ENCODE measurements at regions not wholly inside any gene's neighbourhood (a gene's known extent, or its start where the extent isn't known, plus 50 kb on each side); places are given as distances from the start of the nearest gene placed in this dataset.
"Not testable (repeated sequence)": the region's sequence is repeated elsewhere in the genome, so short reads cannot be mapped to it uniquely, and the experiment has no call there.

DNA sequence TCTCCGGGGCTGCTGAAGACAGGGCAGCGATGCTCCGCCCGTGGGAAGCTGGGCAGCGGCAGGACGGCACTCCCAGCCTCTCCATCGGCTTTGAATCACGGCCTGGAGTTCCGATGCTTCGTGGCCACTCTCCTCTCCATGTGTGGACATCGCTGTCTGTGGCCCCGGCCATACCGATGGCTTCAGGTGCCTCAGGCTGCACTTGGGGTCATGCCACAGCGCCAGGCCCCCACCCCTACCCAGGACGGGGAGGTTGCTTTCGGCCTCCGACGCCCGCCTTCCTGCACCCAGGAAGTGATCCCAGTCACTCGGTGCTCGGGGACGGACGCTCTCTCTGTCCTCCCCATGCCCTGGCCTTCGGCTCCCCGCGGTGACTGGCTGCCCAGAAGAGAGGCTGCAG, 180.7 kb downstream of the BANP start:
- Histone ChIP-seq H3K4me3 (ENCODE audit: insufficient read depth, low read length) (no peak overlapping the region), H3K27me3 (ENCODE audit: insufficient read depth, low read length) (no peaks in the 10 kb centered on the region), H3K36me3 (ENCODE audit: insufficient read depth, low read length) (no peaks in the 10 kb centered on the region), H3K27ac (ENCODE audit: low read depth, low read length) (no peak overlapping the region), H3K9me3 (ENCODE audit: low read depth, low read length) (no peaks in the 10 kb centered on the region), H3K4me2 (ENCODE audit: insufficient read depth, low read length) (no peak overlapping the region), H2AFZ (ENCODE audit: low read length) (no peak overlapping the region), H3K4me1 (ENCODE audit: insufficient read depth, low read length) (no peaks in the 10 kb centered on the region), H3K79me2 (ENCODE audit: insufficient read depth, low read length) (no peaks in the 10 kb centered on the region), H4K20me1 (ENCODE audit: insufficient read depth, low read length) (no peaks in the 10 kb centered on the region)
- TF ChIP-seq, protein P1, sequence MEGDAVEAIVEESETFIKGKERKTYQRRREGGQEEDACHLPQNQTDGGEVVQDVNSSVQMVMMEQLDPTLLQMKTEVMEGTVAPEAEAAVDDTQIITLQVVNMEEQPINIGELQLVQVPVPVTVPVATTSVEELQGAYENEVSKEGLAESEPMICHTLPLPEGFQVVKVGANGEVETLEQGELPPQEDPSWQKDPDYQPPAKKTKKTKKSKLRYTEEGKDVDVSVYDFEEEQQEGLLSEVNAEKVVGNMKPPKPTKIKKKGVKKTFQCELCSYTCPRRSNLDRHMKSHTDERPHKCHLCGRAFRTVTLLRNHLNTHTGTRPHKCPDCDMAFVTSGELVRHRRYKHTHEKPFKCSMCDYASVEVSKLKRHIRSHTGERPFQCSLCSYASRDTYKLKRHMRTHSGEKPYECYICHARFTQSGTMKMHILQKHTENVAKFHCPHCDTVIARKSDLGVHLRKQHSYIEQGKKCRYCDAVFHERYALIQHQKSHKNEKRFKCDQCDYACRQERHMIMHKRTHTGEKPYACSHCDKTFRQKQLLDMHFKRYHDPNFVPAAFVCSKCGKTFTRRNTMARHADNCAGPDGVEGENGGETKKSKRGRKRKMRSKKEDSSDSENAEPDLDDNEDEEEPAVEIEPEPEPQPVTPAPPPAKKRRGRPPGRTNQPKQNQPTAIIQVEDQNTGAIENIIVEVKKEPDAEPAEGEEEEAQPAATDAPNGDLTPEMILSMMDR (IDR thresholded peaks at IDR 0.05; ENCODE audit: extremely low read depth, low read depth, low read length), result no peak
- no peak for DNase-seq (ENCODE audit: insufficient read length, low spot score, missing footprints)

DNA sequence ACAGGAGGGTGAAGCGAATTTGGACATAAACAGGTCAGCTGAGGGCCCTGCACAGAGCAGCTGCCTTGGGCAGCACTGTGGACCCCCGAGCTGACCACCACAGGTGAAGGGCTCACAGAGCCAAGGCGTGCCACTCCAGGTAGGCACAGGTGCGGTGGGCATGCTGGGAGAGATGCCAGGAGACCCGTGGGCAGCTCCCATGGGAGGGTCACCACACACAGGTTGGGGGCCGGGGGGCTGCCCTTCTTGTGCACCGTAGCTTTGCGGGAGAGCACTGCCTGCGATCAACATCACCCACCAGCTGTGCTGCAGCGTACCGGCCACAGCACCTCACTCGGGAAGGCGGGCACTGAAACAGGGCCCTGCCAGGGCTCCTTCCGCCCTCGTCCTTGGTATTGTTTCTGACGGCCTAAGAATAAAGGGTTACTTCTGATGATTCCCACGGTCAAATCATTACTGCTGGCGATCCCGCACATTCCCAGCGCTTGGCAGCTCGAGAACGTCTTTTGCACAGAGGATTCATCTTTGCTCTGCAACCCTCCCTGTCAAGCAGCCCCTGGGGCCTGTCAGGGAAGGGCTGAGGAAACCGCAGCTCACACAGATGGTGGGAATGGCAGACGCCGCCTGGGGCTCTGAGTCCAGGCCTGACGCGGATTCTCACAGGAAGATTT, 181.7 kb downstream of the BANP start:
- TF ChIP-seq, protein P1 (IDR thresholded peaks at IDR 0.05; ENCODE audit: extremely low read depth, low read depth, low read length), result no peak
- no peak overlapping the region for H3K4me3 ChIP-seq (ENCODE audit: insufficient read depth, low read length)
- no peaks in the 10 kb centered on the region for H3K27me3 ChIP-seq (ENCODE audit: insufficient read depth, low read length)
- no peak for DNase-seq (ENCODE audit: insufficient read length, low spot score, missing footprints)
- no peak overlapping the region for H3K27ac ChIP-seq (ENCODE audit: low read depth, low read length)
- H3K4me1 ChIP-seq (ENCODE audit: insufficient read depth, low read length), result no peaks in the 10 kb centered on the region
- H3K4me2 ChIP-seq (ENCODE audit: insufficient read depth, low read length), result no peak overlapping the region
- no peaks in the 10 kb centered on the region for H4K20me1 ChIP-seq (ENCODE audit: insufficient read depth, low read length)
- H3K9me3 ChIP-seq (ENCODE audit: low read depth, low read length), result no peaks in the 10 kb centered on the region
- no peaks in the 10 kb centered on the region for H3K36me3 ChIP-seq (ENCODE audit: insufficient read depth, low read length)
- no peaks in the 10 kb centered on the region for H3K79me2 ChIP-seq (ENCODE audit: insufficient read depth, low read length)
- H2AFZ ChIP-seq (ENCODE audit: low read length), result no peak overlapping the region

DNA sequence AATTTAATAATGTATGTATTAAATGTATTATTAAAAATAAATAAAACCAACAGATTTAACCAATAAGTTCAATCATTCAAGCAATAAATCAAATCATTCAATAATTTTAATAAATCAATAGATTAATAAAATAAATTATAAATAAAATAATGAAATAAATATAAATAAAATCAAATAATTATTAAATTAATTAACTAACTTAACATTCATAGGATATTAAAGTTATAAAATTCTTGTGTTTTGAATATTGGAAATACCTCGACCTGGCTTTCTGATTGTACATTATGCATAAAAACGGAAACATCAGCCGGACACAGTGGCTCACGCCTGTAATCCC, 182.2 kb downstream of the BANP start:
- H3K27me3 ChIP-seq (ENCODE audit: insufficient read depth, low read length), result no peaks in the 10 kb centered on the region
- no peaks in the 10 kb centered on the region for H4K20me1 ChIP-seq (ENCODE audit: insufficient read depth, low read length)
- H3K27ac ChIP-seq (ENCODE audit: low read depth, low read length), result no peak overlapping the region
- no peak overlapping the region for H3K4me3 ChIP-seq (ENCODE audit: insufficient read depth, low read length)
- TF ChIP-seq, protein P1 (IDR thresholded peaks at IDR 0.05; ENCODE audit: extremely low read depth, low read depth, low read length), result no peak
- DNase-seq (ENCODE audit: insufficient read length, low spot score, missing footprints), result no peak
- no peaks in the 10 kb centered on the region for H3K36me3 ChIP-seq (ENCODE audit: insufficient read depth, low read length)
- H3K79me2 ChIP-seq (ENCODE audit: insufficient read depth, low read length), result no peaks in the 10 kb centered on the region
- H3K9me3 ChIP-seq (ENCODE audit: low read depth, low read length), result no peaks in the 10 kb centered on the region
- no peak overlapping the region for H3K4me2 ChIP-seq (ENCODE audit: insufficient read depth, low read length)
- H2AFZ ChIP-seq (ENCODE audit: low read length), result no peak overlapping the region
- H3K4me1 ChIP-seq (ENCODE audit: insufficient read depth, low read length), result no peaks in the 10 kb centered on the region

DNA sequence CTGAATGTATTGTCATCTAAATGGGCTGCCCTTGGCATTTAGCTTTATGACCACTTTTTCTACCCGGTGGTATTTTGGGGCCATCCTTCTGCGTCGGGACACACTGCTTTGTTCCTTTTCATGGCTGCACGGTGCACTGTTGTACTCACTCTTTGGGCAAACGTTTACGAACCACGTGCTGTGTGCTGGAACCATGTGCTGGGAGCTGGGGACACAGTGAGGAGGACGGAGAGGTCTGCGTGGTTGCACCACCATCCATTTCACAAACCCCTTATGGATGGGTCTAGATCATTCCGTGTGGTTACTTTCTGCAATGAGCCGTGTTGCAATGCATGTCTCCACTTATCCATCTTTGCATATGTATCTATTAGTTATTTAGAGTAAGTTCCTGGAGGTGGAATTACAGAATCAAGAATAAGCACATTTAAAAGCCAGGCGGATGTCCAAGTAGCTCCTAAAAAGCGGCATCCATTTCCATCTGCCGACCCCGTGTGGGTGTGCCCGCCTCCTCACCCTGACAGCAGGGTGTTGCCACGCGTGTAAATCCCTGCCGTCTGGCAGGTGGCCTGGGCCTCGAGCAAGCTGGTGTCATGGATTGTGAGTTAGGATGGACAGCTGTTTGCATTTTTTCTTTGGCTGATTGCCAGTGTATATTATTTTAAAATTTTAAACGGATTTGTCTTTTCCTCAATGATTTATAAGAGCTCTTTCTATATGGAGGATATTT, 183.1 kb downstream of the BANP start:
- not testable (repeated sequence) for H3K27me3 ChIP-seq (ENCODE audit: insufficient read depth, low read length); H2AFZ ChIP-seq (ENCODE audit: low read length); H3K4me2 ChIP-seq (ENCODE audit: insufficient read depth, low read length); H3K79me2 ChIP-seq (ENCODE audit: insufficient read depth, low read length); H3K36me3 ChIP-seq (ENCODE audit: insufficient read depth, low read length); H3K4me1 ChIP-seq (ENCODE audit: insufficient read depth, low read length); DNase-seq (ENCODE audit: insufficient read length, low spot score, missing footprints); H4K20me1 ChIP-seq (ENCODE audit: insufficient read depth, low read length); H3K27ac ChIP-seq (ENCODE audit: low read depth, low read length); H3K4me3 ChIP-seq (ENCODE audit: insufficient read depth, low read length); H3K9me3 ChIP-seq (ENCODE audit: low read depth, low read length)

DNA sequence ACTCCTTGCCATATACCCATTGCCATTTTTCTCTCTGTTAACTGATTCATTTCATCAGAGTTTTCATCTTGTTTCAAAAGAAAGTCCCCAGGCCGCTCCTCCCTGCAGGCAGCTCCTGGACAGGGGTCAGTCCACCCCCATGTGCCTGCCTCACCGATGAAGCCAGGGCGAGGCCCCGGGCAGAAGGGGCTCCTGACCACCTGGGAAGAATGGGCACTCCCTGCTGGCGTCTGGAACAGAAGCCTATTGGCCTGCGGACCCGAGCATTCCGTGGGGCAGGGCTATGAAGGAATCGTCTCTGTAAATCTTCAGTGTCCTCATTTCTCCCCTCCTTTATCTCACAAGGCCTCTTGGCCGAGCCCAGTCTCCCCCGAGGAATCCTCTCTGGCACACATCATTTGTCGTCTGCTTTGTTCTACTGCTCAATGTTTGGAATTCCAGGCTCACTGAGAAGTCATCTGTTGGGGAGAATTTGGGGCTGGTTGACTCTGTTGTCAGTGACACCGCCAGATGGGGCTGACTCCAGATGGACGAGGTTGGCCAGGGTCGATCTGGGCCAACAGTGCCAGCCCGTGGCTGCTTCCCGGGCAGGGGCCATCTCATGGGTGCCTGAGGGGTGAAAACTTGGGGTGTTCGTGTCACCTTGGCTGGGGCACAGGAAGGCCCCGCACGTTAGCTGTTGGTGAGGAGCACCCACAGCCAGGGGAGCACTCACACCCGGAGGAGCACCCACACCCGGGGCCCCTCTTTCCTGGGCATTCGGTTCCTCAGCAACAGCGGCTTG, 183.9 kb downstream of the BANP start:
- not testable (repeated sequence) for DNase-seq (ENCODE audit: insufficient read length, low spot score, missing footprints); H3K27ac ChIP-seq (ENCODE audit: low read depth, low read length); H2AFZ ChIP-seq (ENCODE audit: low read length); H3K36me3 ChIP-seq (ENCODE audit: insufficient read depth, low read length); H3K9me3 ChIP-seq (ENCODE audit: low read depth, low read length); H4K20me1 ChIP-seq (ENCODE audit: insufficient read depth, low read length); H3K27me3 ChIP-seq (ENCODE audit: insufficient read depth, low read length); H3K4me2 ChIP-seq (ENCODE audit: insufficient read depth, low read length); H3K79me2 ChIP-seq (ENCODE audit: insufficient read depth, low read length); H3K4me3 ChIP-seq (ENCODE audit: insufficient read depth, low read length); H3K4me1 ChIP-seq (ENCODE audit: insufficient read depth, low read length)

DNA sequence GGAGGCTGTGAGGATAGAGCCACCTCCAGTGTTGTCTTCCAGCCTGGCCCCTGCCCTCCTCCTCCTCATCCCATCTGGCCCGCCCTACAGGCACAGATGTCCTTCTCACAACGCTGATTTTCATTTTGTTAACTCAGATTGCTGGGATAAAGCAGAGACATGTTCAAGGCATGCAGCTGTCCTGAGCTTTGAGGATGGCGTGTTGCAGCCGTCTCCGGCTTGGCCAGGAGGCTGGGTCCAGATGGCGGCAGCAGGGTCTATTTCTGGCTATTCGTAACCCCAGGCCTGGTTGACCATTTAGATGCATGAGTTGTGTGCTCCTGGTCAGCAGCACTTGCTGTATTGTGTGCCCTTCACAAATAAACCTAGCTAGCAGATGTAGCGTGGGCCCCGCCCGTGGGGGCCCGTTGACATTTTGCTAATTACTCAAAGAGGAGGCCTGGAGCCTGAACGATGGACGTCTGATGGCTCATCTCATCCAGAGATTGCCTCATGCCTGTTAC, 185.0 kb downstream of the BANP start:
- not testable (repeated sequence) for H2AFZ ChIP-seq (ENCODE audit: low read length); H3K79me2 ChIP-seq (ENCODE audit: insufficient read depth, low read length); H3K27ac ChIP-seq (ENCODE audit: low read depth, low read length); H3K4me1 ChIP-seq (ENCODE audit: insufficient read depth, low read length); H3K27me3 ChIP-seq (ENCODE audit: insufficient read depth, low read length); DNase-seq (ENCODE audit: insufficient read length, low spot score, missing footprints); H4K20me1 ChIP-seq (ENCODE audit: insufficient read depth, low read length); H3K4me3 ChIP-seq (ENCODE audit: insufficient read depth, low read length); H3K4me2 ChIP-seq (ENCODE audit: insufficient read depth, low read length); H3K36me3 ChIP-seq (ENCODE audit: insufficient read depth, low read length); H3K9me3 ChIP-seq (ENCODE audit: low read depth, low read length)

Measured in osteoblast (primary cell).